HG02973 (cell line): ENCODE measurements at regions not wholly inside any gene's neighbourhood (a gene's known extent, or its start where the extent isn't known, plus 50 kb on each side); places are given as distances from the start of the nearest gene placed in this dataset.

ENCODE experiments used
- ATAC-seq: cut with Tn5 transposase; IDR thresholded peaks from one replicate; pipeline ENCODE4 v1.9.1; 2021; ENCODE audit warnings: moderate library complexity; ENCODE audit not compliant: unreplicated experiment

DNA sequence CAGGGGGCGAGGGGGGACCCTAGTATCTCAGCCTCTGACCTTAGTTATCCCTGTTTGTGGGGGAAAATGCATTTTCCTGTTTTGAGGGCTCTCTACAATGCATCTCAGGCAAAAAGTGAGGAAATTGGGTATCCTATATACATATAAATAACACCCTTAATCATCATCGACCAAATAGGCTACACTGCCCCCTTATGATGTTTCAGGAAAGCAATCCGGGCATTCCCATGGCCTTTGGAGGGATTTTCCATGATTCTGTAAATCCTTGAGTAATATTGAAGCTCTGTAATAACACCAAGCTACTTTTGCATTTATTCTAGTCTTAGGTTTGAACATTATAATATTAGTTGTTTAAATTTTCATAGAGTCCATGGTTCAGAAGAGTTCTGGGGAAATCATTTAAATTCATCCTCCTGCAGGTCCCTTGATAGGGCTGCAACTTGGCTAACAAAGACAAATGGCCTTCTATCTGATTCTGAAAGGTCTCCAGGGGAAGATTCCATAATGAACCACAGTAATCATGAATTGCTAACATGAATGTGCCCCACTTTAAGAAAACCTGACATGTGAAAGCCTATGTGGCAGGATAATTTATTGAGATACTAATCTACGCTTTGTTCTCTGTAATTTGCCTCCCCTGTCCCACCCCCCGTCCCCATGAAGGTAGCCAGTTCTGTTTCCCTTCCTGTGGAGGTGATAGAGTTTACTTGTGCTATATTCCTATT lies 91.5 kb upstream of the SCOC start:
- no peak for ATAC-seq

DNA sequence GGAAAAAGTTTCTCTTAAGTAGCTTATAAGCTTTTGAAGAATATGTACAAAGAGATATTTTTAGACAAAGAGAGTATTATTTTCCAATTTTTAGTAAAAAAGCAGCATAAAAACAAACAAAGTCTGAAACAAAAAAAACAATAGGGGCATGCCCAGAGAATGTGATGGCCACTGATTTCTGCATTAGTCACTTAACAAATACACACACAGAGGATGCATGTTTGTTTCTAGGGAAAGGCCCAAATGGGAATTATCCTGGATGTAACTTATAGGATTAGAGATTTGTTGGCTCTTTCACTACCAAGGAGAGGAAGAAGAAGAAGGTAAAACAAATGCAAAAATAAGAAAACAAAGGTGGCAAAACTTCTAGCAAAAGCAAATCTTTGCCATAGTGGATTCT lies 95.9 kb upstream of the SCOC start:
- ATAC-seq: no peak

DNA sequence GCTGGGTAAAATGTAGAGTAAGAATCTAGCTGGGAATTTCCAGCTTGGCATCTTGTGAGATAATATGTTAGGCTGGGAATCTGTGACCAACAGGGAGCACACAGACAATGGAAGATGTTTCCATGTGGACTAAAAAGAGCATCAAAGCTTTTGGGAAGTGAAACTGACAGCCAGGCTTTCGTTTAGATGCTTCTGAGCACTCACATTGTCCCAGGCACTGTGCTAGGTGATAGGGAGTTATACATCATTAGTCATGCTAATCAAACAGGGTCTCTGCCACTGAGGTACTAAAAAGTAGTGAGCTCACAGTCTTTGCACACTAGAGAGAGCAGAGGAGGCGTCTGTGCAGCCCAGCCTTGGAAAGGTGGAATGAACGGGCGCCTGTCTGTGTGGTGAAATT lies 101.9 kb upstream of the SCOC start:
- no peak for ATAC-seq

DNA sequence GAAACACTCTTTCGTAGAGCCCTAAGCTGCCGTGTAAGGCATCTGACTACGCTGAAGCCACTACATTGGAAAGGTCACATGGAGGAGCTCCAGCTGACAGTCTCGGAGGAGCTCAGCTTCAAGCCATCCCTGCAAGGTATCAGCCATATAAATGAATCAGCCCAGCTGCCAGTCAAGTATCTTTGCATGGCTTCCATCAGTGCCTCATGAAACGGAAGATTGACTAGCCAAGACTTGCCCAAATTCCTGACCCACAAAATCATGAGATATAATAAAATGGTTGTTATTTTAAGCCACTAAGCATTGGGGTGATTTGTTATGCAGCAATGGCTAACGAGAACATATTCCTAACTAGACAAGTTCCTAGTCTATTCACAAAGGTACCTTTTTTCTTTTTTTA lies 104.1 kb upstream of the SCOC start:
- ATAC-seq: no peak

DNA sequence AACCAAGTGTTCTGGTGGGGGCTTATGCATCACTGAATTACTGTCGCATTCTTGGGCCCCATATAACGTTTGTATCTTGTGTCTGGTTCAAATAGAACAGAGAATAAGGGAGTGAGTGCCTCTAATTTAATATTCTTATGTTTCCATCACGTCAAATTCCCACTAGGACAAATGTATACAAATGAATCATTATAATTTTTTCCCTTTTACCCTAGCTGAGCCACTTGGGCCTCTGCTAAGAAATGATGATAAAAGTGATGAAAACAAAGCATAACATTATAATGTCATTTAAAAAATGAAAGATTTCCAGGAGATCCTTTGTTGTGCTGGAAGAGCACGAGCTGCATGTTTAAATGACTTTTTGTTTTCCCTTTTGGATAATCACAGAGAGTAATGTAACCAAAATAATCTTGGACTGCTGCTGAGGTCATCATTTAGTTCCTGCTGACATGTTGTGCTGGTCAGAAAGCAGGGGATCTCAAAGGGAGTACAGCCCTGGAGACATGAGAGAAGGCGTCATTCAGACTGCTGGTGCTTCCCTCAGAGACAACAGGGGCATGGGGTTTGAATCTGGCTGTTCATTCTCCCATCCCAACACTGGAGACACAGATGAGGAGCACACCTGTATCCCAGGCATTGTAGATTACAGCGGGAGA lies 105.1 kb upstream of the SCOC start:
- ATAC-seq: no peak

DNA sequence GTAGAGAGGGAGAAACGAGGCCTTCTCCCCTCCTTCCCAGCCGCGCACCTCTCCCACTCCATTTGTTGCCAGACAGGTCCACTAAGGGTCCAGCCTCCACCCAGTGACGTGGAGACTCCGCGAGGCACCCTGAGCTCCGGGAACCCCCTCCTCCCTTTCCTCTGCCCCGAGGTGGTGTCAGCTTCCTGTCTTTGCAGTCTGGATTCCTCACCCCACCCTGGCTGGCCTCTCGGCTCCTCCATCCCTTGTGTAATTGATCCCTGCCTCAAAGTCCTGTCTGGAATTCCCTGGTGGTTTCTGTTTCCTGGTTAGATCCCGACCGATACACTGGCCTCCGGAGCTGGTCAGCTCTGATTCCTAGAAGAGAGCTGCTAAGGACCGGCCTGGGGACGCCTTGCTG lies 105.9 kb upstream of the SCOC start:
- ATAC-seq: no peak

DNA sequence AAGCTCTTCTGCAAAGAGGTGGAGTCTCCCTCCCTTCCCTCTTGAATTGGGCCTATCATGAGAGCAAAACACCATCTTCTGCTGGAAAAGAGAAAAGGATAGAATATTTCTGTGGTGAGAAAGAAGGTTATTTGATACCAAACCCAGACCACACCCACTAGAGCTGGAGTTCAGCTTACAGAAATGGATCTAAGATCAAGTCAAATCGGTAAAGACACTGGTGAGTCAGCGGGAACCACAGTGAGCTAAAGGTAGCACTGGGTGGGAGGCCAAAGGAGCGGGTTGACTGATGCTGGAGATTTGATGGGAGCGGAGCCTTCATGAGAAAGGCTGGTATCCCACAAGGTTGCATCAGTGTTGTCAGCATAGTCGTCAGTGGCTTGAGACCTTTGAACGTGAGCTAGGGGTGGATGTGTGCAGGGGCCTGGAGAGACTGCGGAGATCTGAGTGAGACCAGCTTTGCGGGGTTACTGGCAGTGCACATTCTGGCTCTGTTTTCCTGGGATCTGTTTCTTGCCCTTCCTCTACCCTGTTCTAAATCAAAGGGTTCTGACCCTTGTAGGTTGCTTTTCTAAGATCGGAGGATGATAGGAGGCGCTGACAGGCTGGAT lies 106.4 kb upstream of the SCOC start:
- no peak for ATAC-seq

DNA sequence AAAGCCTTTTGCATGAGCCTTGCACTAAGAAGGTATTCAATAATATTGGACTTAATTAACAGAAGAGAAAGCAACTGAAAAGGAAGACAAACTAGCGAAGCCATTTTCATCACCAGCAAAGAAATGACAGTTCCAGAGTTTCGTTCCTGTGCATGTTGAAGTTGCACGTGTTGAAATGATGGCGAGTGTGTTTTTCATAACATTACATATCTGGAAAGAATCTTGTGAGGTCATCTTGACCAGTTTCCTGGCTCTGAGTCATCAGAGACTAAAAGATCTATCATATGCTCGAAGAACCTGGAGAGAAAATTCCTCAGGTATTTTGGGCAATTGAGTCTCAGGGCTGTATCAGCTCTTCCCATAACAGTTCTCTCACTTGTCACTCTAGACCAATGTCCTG lies 106.2 kb upstream of the MAML3 start:
- ATAC-seq: no peak

DNA sequence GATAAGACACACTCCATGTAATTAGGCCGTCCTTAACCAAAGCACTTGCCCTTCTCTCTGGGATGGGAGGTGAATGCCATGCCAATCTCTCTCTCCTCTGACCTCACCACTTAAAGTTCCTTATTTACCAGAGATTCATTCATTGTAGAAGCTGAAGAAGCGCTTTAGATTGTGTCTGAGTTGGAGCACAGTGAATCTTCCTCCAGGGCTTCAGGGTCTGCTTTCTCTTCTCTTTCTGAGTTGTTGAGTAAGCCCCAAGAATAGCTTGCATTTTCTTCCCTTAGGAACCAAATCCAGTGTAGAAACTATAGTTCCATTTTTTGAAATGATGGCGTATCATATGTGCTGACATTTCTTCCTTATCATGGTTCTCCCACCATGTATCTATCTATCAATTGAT lies 104.5 kb upstream of the MAML3 start:
- ATAC-seq: no peak

DNA sequence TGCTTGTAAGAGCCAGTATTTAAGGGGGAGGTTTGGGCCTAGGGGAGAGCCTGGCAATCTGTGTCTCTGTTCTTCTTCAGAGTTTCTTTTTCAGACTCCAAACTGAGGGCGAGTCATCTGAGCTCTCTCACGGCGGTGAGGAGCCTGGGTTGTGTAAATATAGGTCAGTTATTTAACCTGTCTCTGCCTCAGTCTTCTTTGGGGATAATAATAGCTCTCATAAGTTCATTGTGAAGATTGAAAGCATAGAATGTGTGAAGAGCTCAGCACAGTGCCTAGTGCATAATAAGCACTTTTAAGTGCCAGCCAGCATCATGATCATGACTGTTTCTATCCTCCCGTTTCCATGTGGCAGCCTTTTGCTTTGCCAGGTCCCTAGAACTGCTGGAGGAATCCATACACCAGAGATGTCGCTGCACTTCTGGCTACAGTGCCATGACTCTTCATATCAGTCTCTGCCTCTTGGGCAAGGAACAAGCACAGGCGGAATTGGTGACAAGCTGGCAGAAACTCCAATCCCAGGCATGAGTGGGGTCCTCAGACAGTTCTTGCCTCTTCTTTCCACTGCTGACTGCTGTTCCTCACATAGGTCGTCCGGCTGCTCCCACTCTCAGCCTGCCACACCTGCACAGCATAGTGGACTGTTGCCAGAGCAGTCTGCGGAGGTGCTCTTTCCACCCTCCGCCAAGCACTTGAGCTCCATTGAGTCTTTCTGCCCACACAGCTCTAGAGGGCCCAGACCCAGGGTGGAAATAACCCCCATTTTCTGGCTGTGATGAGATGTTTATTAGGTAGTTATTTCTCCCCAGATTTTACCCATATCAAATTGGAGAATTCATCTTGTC lies 103.7 kb upstream of the MAML3 start:
- no peak for ATAC-seq

DNA sequence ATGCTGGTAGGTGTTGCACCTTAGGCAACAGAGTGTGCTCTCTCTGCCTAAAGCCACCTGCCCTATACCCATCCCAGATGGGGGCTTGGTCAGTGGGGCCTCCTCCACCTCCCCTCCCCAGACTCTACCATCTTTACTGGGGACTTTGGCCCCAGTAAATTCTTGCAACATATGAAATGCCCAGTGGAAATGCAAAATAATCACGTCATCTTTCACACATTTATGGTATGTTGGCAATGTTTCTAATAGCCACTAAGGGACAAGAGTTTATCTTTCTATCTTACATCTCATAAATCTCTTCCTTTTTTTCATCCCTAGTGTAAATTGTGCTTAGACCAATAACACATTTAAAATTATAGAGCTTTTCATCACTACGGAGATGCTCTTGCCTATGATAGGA lies 103.0 kb upstream of the MAML3 start:
- ATAC-seq: no peak

DNA sequence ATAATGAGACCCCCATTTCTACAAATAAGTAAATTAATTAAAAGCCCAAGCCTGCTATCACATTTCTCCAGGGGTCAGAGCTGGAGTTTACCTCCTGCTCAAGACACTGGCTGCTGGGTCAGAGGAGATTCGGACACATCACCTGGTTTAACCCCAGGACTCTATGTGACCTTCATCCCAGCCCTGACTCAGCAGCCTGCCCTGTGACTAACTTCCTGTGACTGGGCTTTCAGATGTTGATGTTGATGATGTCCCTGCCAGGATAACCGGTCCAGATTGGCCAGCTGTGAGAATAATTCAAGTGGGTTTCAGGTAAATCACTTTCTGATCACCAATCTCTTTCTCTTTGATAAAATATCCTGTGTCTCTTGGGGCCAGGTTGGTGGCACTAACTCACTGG lies 102.4 kb upstream of the MAML3 start:
- ATAC-seq: no peak

DNA sequence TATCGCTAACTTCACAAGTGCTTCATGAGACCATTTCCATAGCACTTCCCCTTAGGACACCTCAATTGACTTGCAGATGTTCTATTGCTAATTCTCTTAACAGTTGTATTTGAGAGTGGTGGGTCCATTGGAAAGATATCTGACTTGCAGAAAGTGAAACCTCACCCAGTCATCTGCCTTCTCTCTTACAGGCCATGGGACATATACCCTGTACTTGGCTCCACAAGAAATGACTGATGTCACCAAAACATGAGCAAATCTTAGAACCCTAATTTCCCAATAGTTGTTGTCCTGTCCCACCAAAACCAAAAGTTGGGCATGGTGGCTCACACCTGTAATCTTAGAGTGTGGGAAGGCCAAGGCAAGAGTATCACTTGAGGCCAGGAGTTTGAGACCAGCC lies 101.9 kb upstream of the MAML3 start:
- ATAC-seq: no peak

DNA sequence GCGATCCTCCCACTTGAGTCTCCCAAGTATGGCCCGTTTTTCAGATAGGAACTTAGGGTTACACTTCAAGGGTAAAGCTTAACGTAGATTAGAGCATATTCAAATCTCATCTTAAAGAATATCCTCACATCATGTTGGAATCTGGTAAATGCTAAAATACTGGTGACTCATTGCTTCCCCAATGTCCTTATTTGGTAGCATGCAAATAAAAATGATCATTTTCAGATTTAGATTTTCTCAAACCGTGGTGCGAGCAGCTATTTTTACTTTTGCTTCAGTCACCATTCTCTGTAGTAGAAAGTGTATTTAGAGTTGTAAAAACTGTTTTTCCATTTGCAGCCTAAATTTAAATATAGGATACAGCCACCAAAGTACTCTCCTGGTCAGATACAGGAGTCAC lies 101.5 kb upstream of the MAML3 start:
- no peak for ATAC-seq

DNA sequence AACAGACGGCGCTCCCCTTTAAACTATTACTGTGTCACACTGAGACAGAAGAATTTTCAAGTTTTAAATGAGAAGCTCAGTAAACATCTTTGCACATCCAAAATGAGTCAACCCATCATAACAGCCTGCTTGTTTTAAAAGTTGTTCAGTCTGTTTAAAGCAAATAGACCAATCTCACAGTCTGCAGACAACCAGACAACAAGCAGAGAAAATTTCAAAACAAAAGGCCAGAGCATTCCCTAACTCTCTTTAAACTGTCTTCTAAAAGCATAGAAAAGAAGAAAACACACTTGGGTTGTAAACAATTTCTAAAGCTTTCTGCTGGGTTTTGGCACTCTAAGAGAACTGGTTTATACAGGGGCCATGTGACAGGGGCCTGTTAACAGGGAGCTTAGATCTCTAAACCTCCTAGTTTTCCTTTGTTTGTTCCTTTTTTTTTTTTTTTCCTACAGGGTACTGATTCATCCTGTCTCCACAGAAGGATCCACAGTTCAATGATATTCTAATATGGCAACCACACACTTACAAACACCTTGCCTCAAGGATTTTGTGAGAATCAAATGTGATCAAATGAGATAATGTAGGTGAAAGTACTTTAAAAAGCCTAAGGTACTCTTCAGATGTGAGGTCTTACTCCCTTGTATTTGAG lies 100.8 kb upstream of the MAML3 start:
- no peak for ATAC-seq

DNA sequence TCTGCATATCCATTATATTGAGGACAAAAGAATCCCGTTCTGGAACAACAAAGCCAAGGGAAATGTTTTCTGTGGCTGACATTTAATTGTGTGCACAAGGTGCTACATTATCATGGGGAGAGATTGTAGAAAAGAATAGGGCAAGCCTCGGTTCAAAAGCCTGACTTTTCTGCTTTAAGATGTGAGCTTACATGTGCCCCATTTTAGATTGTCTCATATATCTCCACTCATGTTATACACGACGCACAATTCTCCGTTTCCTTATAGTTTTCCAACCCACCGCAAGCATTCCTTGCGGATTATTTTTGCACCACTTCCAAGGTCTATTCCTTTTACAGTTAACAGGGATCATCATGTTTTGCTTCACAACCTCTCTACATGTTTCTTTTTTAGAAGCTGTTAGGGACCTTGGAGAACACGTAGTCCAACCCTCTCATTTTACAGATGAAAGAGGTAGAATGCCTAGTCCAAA lies 99.6 kb upstream of the MAML3 start:
- ATAC-seq: no peak

DNA sequence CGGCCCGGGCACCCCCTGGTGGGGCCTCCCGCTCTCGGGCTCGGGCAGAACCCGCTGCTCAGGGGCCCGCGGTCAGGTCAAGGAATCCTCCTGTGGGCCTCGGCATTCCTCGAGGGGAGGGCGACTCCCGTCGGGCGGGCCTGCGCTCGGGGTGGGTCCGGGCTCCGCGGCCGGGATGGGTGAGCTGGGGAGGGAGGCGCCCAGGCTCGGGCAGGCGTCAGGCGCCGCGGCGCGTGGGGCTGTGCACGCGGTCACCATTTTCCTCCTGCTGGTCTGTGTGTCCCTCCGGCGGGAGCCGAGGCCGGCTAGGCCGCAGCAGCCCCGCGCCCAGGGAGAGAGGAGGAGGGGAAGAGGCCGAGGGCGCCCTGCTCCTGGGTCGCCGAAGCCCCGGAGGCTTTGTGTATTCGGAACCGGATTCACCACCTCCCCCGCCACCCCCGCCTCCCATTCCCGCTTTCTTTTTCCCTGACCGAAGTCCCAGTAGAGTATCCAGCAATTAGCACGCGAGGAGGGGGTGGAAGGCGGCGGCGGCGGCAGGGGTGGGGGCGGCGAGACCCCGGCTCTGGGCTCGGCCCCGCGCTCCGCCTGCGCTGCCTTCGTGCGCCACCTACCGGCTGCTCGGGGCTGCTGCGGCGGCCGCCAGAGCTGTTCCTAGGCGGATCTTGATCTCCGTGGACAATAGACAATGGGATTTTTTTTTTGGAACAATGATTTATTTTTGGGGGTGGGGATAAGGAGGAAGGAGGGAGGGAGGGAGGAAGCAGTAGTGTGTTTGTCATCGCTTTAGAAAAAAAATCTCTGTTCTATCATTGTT lies 99.0 kb upstream of the MAML3 start:
- ATAC-seq: peak; percentile 54

DNA sequence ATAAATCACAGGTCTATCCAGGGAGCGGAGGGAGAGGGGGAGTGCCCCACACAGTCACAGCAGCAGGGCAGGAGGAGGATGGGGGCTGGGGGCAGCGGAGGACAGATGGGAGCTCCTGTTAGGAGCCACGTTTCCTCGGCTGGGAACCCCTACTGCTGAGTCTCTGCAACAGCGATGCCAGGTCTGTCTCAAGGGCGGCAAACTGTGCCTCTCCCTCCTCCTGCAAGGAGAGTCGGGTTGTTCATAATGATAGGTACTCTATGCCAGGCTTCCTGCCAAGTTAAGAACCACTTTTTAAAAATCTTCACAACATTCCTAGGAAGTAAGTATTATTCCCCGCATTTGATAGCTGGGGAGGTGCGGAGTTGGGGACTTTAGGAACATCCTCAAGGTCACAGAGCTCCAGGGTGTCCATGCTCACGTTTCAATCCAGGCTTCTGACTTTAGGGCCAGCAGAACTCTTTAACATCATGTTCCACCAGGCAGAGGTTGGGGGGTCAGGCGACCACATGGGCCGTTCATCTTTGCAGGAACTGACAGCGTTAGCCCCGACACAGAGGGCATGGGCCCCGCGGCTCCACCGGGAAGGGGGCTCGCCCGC lies 98.3 kb upstream of the MAML3 start:
- no peak for ATAC-seq

DNA sequence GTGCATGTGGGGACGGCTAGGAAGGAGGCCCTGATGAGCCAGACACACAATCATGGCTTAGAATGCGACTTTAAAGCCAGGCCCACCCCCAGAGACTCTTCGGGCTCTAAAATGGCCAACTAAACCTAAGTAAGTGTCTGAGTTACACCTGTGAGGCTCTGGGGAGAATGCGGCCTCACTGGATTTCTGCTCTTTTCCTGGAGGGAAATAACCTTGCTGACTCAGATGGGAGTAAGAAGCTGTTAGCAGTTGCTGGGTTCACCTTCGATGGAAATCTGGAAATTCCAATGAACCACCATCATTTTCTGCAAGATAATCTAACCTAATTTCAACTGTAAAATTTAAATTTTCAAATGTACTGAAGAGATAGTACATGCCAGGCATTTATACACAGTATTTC lies 97.6 kb upstream of the MAML3 start:
- ATAC-seq: no peak
